Stimulated activated naive CD8-positive, alpha-beta T cell treated with anti-CD3 and anti-CD28 coated beads, Interleukin-15, Interleukin-2, amounts not matched to agents 100 U/mL and 50 U/mL, for 24 hours (primary cell): ENCODE measurements at regions not wholly inside any gene's neighbourhood (a gene's known extent, or its start where the extent isn't known, plus 50 kb on each side); places are given as distances from the start of the nearest gene placed in this dataset.
"Not testable (repeated sequence)": the region's sequence is repeated elsewhere in the genome, so short reads cannot be mapped to it uniquely, and the experiment has no call there.

Experiments
- ATAC-seq: fragments of 150-1000 bp; cut with Tn5 transposase; one replicate; pipeline ENCODE4 v1.10.0; 2021
- DNase-seq: peaks from one replicate; pipeline ENCODE4 v3.0.0; 2021

DNA sequence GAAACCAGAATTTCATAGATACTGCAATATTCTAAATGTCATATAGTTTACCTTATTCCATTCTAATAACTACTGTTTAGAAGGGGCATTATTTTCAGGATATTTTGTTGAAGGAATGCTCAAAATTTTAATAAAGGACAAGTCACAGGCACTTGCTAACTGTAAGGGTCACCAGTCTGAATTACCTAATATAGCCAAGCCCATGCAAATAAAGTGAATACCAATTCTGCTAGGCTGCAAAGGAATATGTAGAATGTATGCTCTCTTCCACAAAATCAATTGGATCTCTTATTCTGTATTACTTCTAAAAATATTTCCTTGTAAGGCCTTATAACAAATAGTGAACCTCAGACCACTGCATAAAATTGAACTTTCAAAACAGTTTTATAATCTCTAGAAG, 52.3 kb upstream of the FAT4 start:
- no peak for DNase-seq
- ATAC-seq, result no peak

DNA sequence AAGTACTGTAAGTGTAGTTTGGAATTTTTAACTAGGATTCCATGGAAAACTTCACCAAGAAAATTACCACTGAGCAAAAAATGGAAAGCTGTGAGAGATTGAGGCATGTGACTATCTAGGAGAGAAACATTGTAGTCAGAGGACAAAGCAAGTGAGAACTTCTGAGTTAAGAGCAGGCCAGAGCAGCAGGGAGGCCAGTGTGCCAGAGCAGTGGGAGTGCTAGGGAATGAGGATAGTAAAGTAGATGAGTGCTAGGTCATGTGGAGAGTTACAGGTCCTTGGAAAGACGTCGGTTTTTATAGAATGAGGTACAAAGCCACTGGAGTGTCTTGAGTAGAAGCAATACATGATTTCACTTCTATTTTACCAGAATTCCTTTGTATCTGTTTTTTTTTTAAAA, 52.7 kb upstream of the FAT4 start:
- DNase-seq (no peak), ATAC-seq (no peak)

DNA sequence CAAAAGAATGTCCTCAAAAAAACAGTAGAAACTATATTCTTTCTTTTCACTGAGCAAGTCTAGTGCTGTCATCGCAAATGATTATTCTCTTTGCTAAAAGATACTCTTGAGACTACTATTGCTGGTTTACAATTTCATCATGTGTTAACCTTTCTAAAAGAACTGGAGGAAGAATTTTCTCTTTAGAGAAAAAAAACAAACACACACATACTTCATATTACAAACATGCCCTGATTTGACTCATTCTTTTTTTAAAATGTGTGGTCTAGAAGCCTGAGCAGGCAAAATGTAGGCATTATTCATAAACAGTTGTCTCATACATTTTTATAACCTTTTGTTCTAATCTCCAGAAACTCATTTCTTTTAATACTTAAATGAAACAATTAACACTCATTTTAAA, 60.6 kb upstream of the FAT4 start:
- ATAC-seq (no peak), DNase-seq (no peak)

DNA sequence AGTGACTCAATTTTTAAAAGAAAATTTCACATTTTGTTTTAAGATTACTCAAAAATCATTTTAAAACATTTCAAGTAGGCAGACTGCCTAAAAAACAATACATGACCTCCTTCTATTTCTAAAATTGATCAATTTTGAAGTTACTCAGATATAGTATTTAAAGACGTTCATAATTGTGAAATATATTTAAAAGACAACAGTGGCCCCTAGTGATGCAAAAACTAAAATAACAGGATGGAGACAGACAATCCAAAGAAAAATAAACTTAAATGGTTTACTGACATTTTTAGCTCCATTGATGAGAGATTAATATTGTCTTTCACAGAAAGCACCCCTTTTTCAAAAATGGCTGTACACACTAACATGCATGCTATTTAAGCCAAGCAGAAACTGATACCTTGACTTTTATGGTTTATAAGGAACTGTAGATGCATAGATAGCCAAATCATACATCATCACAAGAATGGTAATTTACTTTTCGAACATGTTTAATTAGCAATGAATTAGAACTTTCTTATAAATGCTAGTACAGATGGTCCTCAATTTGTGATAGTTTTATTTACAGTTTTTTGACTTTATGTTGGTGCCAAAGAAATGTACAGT, 69.8 kb upstream of the FAT4 start:
- DNase-seq (no peak), ATAC-seq (no peak)

DNA sequence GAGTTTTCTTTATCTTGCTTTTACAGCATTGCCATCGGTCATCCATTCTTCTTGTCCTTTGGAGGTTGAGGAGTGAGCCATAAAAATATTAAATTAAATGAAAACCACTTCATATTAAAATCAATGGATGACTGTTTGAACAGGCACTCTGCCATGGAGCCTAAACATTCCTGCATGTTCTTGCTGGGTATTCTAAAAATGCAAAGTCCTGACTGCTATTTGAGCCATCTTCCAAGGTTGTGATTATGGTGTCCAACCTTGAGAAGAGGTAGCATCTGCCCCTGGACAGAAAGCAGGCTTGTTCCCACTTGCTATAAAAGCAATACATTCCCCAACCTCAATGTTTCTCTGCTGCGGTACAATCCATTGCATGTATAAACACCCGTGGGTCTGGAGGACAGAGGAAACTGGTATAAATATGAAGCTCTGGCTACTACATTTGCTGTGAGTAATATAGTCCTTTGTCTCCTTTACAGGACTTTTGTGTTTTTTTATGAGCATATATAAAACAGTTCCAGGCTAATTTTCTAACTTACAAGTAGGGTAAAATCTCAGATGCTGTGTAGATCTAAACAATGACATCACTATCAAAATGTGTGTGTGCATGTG, 70.9 kb upstream of the FAT4 start:
- DNase-seq (no peak), ATAC-seq (no peak)

DNA sequence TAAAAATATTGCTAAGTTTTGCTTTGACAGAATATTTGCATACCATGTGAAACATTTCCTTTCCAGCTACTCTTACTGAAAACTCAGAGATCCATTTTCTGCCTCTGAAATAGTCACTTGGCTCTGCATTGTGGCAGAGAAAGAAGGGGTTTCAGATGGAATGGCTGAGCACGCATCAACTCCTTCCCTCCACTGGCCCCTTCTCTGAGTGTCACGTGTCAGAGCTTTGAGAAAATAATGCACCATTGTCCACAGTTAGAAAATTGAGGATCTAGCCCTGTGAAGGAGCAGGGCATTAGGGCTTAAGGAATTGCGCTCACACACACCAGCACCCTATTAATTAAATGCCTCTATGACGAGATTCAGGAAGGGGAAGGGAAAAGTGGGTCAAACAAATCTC, 78.8 kb upstream of the FAT4 start:
- DNase-seq, result no peak
- ATAC-seq, result no peak

DNA sequence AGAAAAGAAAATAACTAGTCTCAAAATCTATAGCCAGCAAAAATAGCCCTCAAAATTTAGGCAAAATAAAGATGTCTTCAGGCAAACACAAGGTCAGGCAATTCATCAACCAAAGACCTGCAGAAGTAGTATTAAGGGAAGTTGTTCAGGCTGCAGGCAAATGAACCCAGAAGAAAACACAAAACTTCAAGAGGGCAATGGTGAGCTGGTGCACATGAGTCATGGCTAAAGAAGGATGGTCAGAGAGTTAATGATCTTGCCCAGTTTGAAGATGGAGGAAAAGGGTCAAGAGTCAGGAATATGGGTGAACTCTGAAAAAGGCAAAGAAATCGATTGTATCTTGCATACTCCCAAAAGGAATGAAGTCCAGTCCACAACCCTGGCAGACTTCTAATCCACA, 83.1 kb upstream of the FAT4 start:
- DNase-seq, result no peak
- ATAC-seq, result no peak

DNA sequence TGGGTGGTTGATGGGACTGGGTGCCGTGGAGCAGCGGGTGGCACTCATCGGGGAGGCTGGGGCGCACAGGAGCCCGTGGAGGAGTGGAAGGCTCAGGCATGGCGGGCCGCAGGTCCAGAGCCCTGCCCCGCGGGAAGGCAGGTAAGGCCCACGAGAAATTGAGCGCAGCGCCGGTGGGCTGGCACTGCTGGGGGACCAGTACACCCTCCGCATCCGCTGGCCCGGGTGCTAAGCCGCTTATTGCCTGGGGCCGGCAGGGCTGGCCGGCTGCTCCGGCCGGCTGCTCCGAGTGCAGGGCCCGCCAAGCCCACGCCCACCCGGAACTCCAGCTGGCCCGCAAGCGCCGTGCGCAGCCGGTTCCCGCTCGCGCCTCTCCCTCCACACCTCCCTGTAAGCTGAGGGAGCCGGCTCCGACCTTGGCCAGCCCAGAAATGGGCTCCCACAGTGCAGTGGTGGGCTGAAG, 85.1 kb upstream of the FAT4 start:
- ATAC-seq, result no peak
- no peak for DNase-seq

DNA sequence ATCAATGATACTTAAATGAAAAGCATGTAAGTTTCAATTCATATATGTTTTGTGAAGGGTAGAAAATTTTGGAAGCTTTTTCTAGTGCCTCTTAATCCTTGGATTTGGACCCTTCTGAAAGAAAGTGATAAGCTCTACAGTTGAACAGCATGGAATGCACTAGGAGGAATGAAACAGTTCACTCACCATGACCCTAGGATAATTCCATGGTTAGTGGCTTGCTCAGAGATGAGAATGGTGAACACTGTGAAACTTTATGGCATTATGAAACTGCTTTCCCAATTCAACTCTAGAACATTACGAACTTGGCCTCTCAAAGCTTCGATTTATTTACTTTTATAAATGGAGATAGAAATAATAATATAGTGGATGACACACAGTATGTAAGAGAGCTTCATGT, 88.9 kb upstream of the FAT4 start:
- ATAC-seq (no peak), DNase-seq (no peak)

DNA sequence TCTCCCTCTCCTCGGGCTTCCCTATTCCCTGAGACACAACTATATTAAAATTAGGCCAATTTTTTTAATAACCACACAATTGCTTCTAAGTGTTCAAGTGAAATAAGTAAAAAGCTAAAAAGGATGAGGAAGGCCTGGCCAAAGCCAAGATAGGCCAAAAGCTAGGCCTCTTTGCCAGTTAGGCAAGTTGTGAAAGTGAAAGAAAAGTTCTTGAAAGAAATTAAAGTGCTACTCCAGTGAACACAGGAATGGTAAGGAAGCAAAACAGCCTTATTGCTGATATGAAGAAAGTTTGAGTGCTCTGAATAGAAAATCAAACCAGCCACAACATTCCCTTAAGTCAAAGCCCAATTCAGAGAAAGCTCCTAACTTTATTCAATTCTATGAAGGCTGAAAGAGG, 114.2 kb upstream of the FAT4 start:
- no peak for ATAC-seq
- DNase-seq, result no peak

DNA sequence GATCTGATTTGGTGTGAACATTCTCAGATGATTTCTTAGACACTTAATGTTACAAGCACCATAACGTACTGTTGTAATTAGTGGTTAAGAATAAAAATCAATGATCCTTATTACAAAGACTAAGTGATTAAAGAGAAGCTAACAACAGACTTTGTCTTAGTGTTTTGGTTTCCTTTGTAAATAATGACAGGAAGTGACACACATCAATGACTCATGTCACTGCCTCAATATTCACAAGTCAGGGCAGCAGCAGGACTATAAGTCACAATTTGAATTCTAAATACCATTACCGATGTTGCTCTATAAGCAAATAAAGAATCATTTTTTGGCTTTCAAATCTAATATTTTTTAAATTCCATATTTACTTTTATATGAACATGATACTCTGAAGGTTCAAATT, 115.8 kb upstream of the FAT4 start:
- no peak for DNase-seq
- no peak for ATAC-seq

DNA sequence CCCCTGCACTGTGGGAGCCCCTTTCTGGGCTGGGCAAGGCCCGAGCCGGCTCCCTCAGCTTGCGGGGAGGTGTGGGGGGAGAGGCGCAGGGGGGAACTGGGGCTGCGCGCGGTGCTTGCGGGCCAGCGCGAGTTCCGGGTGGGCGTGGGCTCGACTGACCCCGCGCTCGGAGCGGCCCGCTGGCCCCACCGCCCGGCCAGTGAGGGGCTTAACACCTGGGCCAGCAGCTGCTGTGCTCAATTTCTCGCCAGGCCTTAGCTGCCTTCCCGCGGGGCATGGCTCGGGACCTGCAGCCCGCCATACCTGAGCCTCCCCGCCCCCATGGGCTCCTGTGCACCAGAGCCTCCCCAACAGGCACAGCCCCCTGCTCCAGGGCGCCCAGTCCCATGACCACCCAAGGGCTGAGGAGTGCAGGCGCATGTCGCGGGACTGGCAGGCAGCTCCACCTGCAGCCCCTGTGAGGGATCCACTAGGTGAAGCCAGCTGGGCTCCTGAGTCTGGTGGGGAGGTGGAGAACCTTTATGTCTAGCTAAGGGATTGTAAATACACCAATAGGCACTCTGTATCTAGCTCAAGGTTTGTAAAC, 122.8 kb upstream of the FAT4 start:
- not testable (repeated sequence) for DNase-seq, ATAC-seq

DNA sequence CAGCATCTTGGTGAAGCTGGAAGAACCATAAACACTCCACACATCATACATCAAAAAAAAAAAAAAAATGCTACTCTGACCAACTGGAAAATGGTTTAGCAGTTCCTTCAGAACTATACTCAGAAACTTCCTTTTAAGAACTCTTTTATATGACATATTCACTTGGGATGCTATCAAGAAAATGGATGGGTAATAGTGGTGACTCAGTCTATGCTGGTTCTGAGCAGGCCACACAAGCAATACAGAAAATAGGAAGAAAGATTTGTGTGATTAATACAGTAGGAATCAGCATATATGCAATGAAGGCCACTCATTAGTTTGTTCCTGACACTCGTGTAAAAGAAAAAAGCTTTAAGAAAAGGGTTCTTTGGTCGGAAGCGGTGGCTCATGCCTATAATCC, 123.5 kb upstream of the FAT4 start:
- ATAC-seq, result no peak
- DNase-seq, result no peak

DNA sequence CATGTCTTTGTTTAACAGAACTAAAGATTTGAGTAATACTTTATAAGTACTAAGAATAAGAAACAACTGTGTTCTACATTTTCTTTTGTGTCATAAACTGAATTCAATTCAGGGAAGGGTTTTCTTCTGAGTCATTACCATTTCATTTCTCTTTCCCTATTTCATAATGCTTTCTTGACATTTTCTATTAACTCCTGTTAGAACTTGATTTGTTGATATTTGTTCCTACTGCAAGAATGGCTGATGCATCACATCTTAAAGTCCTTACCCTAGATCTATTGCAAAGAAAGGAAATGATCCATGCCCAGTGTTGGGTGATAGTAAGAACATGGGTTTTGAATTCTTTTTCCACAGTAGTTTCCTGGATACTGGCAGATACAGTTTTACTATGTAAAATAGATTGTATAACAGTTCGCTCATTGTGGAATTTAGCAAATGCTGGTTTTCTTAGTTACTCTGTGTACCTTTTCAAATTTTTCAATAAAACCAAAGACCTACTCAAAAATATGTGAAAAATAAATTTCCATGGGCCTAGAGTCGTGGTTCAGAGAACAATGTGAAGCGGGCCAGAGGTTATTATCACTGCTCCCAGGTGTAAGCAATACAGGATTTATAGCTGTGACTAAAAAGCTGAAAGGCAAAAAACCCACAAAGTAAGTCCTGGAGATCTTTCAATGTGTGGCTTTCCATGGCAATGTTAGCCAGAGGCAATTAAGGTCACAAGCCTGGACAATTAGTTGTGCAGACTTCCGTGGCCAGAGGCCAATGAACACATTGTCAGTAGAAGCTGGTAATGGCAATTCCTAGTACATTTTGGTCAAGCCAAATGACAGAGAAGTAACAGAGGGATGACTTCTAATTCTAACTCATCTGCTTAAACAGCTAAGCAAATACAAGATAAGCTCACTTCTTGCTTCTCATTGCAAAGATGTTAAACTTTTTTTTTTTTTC, 127.3 kb upstream of the FAT4 start:
- ATAC-seq, result no peak
- no peak for DNase-seq

DNA sequence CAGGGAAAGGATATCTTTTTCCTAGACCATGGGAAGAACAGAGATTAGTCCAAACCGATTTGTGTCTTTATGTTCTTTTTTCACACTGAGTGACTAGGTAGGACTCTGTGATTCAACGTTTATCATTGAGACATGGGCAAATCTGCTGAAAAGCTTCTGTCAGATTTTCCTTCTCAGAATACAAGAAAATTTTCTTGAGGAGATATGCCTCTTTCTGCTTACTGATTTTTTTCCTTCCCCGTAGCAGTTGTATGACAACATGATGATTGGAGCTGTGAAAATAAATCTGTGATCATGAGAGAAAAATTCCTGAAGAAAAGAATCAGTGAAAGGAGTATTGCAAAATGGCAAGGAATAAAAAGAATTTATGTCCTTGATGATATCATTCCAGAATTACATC, 130.6 kb upstream of the FAT4 start:
- ATAC-seq (no peak), DNase-seq (no peak)

DNA sequence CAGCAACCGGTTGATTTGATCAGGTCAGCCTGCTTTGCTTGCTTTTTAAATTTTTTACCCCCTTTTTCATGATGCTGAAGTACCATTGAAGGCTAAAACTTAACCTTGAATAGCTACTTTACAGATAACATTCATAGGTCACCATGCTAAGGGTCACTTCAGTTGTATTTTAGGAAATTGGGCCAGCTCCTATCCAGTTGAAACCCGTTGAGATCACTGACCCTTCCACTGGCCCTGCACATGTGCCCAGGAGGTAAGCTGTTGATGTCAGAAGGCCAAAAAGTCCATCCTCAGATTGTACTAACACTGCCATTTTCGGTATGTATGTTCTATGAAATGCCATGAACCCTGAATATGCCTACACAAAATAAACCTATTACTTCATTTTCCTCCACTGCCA, 133.0 kb upstream of the FAT4 start:
- DNase-seq, result no peak
- ATAC-seq, result no peak

DNA sequence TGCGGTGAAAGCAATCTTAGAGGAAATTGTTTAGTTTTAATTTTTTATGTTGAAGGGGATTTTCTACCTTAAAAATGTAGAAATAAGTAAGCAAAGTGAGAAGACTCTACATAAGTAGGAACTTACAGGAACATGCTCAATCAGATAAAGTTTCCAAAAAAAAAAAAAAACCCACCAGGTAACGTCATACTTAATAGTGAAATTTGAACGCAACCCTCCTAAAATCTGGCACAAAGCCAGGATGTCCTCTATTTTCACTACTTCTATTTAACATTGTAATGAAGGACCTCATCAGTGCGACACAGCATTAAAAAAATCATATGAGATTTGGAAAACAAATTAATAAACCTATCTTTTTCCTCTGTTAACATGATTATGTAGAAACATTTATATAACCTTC, 135.0 kb upstream of the FAT4 start:
- ATAC-seq (no peak), DNase-seq (no peak)

DNA sequence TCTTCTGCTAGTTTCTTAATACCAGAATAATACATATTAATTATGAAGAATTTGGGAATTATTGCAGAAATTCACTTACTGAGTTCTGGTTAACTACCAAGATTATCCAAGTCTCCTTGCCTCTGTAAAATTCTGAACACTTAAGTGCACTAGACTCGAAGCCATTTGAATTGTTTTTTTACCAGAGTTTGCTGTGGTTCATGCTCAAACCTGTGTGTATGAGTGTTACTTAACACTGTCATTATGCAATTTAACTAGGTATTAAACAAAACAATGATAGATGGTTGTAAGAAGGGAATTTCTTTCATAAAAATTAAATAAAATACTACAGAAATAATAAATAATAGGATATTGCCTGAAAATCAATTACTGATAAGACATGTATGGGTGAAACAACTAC, 145.6 kb upstream of the FAT4 start:
- ATAC-seq (no peak), DNase-seq (no peak)

DNA sequence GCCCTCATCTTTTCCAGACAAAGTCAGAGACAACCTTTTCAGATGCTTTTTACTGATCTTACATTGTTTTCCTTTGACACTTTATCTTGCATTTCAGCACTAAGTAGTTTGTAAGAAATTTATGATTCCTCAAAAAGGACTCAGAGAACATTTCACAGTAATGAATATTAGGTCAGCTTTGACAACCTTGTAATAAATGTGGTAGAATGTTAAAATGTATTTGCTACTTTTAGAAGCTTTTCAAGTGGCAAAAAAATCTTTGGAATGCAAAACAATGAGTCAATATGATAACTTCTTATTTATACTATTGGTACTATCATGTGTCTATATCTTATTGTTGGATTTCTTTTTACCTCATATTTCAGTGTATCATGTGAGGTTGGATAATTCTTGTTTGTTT, 146.2 kb upstream of the FAT4 start:
- DNase-seq (no peak), ATAC-seq (no peak)

DNA sequence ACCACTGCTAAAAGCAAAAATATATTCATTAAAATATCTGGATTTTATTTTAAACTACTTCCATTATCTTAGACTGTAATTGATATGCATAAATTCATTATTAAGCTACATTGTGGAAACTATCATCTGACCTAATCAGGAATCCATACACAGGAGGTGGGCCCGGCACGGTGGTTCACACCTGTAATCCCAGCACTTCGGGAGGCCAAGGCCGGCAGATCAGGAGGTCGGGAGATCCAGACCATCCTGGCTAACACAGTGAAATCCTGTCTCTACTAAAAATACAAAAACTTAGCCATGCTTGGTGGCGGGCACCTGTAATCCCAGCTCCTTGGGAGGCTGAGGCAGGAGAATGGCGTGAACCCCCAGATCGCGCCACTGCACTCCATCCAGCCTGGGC, 148.7 kb upstream of the FAT4 start:
- not testable (repeated sequence) for DNase-seq, ATAC-seq

DNA sequence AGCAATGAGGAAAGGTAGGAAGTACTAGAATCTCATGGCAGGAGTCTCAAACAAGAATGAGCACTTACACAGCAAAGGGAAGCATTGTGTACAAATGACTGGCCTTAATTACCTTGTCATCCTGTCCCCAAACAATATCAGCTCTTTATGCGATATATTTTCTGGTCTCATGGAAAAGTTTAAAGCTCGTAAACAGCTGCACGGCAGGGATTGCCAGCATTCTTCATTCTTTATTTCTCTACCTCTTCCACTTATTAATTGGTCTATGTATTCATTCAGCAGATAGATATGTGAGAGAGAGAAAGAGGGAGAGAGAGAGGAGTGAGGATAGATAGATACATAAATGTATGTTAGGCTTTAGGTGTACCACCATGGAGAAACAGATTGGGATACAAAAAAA, 155.8 kb upstream of the FAT4 start:
- DNase-seq (no peak), ATAC-seq (no peak)

DNA sequence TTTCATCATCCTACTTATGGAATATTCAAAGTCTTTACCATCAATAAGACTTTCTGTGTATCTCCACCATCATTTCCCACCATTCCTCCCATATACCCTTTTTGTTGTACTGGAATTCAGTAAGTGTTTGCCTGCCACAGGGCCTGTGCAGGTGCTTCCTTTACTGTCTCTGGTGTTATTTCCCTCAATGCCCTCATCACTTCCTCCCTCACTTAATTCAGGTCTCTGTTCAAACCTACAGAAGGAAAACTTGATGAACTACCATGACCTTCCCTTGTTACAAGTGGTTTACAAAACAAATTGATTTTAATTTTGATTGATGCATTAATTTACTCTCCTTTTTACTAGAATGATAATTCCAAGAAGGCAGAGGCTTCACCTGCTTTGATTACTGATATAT, 159.5 kb upstream of the FAT4 start:
- ATAC-seq, result no peak

DNA sequence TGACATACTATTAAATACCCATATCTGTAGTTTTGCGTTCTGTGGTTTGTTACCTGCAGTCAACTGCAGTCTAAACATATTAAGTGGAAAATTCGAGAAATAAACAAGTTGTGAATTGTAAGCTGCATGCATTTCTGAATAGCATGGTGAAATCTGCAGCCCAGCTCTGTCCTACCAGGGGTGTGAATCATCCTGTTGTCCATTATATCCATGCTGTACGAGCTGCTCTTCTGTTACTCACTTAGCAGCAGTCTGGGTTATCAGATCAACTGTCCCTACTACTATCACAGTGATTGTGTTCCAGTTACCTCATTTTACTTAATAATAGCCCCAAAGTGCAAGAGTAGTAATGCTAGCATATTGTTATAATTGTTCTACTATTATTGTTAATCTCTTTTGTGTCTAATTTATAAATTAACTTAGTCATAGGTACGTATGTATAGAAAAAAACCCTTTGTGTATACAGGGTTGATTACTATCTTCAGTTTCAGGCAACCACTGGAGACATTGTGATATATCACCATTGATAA, 173.7 kb upstream of the FAT4 start:
- ATAC-seq (no peak), DNase-seq (no peak)

More for the DNA sequence above, 159.5 kb upstream of the FAT4 start:
- no peak for DNase-seq
